ENCODE measurements at regions not wholly inside any gene's neighbourhood (a gene's known extent, or its start where the extent isn't known, plus 50 kb on each side); places are given as distances from the start of the nearest gene placed in this dataset.

DNA sequence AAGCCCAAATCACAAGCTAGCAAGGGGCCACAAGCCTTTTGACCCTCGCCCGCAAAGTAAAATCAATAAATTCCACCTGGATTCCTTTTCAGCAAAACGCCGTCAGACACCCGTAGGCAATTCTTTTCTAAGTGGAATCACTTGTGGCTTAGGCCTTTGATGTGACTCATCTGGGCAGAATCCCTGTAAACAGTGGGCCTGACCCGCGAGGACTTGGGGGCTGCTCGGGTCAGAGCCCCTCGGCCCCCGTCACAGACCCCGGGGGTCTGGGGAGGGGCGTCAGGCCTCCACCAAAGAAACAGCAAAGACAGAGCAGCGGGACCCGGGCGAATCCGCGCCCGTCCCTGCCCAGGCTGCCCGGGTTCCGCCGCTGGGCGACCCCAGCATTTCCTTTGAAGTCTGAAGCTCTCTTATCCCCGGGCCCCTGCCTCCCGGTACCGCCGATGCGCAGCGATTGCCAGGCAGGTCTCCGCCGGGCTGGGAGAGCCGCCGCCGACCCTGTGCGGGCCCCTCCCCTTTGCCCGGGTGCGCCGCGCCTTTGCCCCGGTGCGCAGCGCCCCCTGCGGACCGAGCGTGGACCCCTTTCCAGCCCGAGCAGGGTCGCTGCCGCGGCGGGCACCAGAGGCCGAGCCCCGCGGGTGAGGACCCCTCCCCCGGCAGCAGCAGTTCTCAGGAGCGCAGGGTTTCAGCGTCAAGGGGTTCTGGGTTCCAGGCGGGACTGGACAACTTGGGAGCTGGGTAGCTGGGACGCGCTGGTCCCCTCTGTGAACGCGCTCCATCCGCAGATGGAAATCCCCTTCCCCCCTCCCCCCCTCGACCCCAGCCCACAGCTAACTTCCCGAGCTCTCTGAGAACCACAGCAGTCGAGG is 178.3 kb downstream of the UACA start:
- H3K27me3 ChIP-seq = no peaks in the 10 kb centered on the region
- TF ChIP-seq, protein P1, sequence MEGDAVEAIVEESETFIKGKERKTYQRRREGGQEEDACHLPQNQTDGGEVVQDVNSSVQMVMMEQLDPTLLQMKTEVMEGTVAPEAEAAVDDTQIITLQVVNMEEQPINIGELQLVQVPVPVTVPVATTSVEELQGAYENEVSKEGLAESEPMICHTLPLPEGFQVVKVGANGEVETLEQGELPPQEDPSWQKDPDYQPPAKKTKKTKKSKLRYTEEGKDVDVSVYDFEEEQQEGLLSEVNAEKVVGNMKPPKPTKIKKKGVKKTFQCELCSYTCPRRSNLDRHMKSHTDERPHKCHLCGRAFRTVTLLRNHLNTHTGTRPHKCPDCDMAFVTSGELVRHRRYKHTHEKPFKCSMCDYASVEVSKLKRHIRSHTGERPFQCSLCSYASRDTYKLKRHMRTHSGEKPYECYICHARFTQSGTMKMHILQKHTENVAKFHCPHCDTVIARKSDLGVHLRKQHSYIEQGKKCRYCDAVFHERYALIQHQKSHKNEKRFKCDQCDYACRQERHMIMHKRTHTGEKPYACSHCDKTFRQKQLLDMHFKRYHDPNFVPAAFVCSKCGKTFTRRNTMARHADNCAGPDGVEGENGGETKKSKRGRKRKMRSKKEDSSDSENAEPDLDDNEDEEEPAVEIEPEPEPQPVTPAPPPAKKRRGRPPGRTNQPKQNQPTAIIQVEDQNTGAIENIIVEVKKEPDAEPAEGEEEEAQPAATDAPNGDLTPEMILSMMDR (IDR thresholded peaks at IDR 0.05) = peak in 1 of 3 donors; percentile 13
- TF ChIP-seq POLR2A (IDR thresholded peaks at IDR 0.05) (no peak), EP300 (IDR thresholded peaks at IDR 0.05) (no peak)
- H3K36me3 ChIP-seq = no peaks in the 10 kb centered on the region
- H3K27ac ChIP-seq = no peak overlapping the region
- H3K4me1 ChIP-seq (ENCODE audit: insufficient read depth) = no peaks in the 10 kb centered on the region
- WGBS, 3 donors = 16 to 27% (median 22%) methylated on average over 41 to 64 of the region's 64 CpGs
- H3K4me3 ChIP-seq = no peak overlapping the region
- H3K9me3 ChIP-seq = no peaks in the 10 kb centered on the region
- intact Hi-C loops (cut with DNase I) = no loop called here
- no peak for DNase-seq

DNA sequence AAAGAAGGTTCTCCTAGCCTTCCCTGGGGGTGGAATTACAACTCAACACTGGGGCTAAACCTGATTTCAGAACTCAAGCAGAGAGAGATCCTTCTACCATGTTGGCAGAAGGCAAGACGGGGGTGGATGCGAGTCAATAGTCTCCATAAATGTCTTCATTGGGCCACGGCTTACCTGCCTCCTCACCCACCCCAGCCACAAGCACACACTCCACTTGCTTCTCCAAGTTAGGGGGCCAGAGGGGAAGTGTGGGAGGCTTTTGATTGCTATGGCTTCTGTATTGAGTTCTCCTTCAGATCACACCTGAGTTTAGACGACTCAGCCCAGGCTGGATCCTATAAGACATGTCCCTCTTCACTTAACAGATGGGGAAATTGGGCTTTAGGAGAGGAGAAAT is 178.9 kb downstream of the UACA start:
- 97 to 98% (median 97%) methylated on average over 4 of the region's 4 CpGs for WGBS, 3 donors
- Histone ChIP-seq H3K4me3 (no peak overlapping the region), H3K4me1 (ENCODE audit: insufficient read depth) (no peaks in the 10 kb centered on the region), H3K27ac (no peak overlapping the region), H3K27me3 (no peaks in the 10 kb centered on the region), H3K9me3 (no peaks in the 10 kb centered on the region), H3K36me3 (no peaks in the 10 kb centered on the region)
- TF ChIP-seq POLR2A (IDR thresholded peaks at IDR 0.05) (no peak), EP300 (IDR thresholded peaks at IDR 0.05) (no peak)
- TF ChIP-seq, protein P1 (IDR thresholded peaks at IDR 0.05) = no peak
- intact Hi-C loops (cut with DNase I) = no loop called here
- no peak for DNase-seq

DNA sequence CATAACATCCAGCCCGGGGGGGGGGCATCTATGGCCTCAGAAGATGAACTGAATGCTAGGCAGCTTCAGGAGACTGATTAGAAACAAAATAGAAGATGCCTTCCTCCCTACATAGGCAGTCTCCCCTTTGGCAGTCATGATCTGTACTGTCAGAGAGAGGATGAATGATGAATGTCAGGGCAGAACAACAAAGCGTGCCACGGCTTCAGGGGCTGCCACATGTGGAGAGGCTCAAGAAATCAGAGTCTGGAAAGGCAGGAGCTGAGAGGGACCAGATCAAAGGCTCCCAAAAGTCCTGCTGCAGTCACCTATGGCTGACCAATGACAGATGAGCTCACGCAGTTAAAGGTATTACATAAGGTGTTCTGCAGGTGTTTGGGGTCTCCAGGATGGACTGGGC is 180.4 kb downstream of the UACA start:
- no peak overlapping the region for H3K4me3 ChIP-seq
- no peaks in the 10 kb centered on the region for H3K36me3 ChIP-seq
- no peak for DNase-seq
- intact Hi-C loops (cut with DNase I) = no loop called here
- H3K27ac ChIP-seq = no peak overlapping the region
- H3K4me1 ChIP-seq (ENCODE audit: insufficient read depth) = no peaks in the 10 kb centered on the region
- no peaks in the 10 kb centered on the region for H3K27me3 ChIP-seq
- no peak for TF ChIP-seq POLR2A (IDR thresholded peaks at IDR 0.05)
- TF ChIP-seq, protein P1 (IDR thresholded peaks at IDR 0.05) = no peak
- no peak for TF ChIP-seq EP300 (IDR thresholded peaks at IDR 0.05)
- WGBS, 3 donors = 67 to 76% (median 72%) methylated on average over 4 of the region's 4 CpGs
- H3K9me3 ChIP-seq = no peaks in the 10 kb centered on the region

- Histone ChIP-seq H3K27me3 (no peaks in the 10 kb centered on the region), H3K27ac (no peak overlapping the region), H3K4me3 (no peak overlapping the region), H3K36me3 (no peaks in the 10 kb centered on the region), H3K4me1 (ENCODE audit: insufficient read depth) (no peaks in the 10 kb centered on the region), H3K9me3 (no peaks in the 10 kb centered on the region)
- intact Hi-C loops (cut with DNase I) = no loop called here
- DNase-seq = no peak
- TF ChIP-seq, protein P1 (IDR thresholded peaks at IDR 0.05) = no peak
- WGBS, 3 donors = 64 to 74% (median 70%) methylated on average over 5 of the region's 5 CpGs
Measured at GRCh38 chr15:70582143-70582945, 181.0 kb downstream of the UACA start.
